Gastrocnemius medialis (tissue), 4 donors: ENCODE measurements at regions not wholly inside any gene's neighbourhood (a gene's known extent, or its start where the extent isn't known, plus 50 kb on each side); places are given as distances from the start of the nearest gene placed in this dataset.
"Not testable (repeated sequence)": the region's sequence is repeated elsewhere in the genome, so short reads cannot be mapped to it uniquely, and the experiment has no call there.

ENCODE experiments used
- ATAC-seq, 2 donors: fragments of 150-250 bp; one replicate each; pipeline ENCODE4 v1.9.1; 2016
- DNase-seq, 2 donors: peaks; one replicate each; pipeline ENCODE4 v3.0.0-alpha.2; 2019
- H3K27ac ChIP-seq, 4 donors: fragments of 200-600 bp; sonication (generic); 1 replicate in 1 of 4; 2 replicates in 3 of 4; pipeline ENCODE4 v1.5.1; 2016 to 2018; ENCODE audit warnings: mild to moderate bottlenecking in 2 of 4, moderate library complexity in 1 of 4
- H3K27me3 ChIP-seq, 3 donors: fragments of 200-600 bp; sonication (generic) in 2 of 3; 1 replicate in 1 of 3; 2 replicates in 2 of 3; pipeline versions ENCODE4 v1.5.1 to v1.6.0; 2016 to 2019; ENCODE audit warnings: mild to moderate bottlenecking in 1 of 3, moderate library complexity in 1 of 3
- H3K36me3 ChIP-seq, 2 donors: fragments of 200-600 bp; sonication (generic) in 1 of 2; one replicate each; pipeline ENCODE4 v1.5.1; 2017 to 2018
- H3K4me1 ChIP-seq, 2 donors: fragments of 200-600 bp; sonication (generic) in 1 of 2; one replicate each; pipeline ENCODE4 v1.5.1; 2016 to 2017; ENCODE audit warnings: mild to moderate bottlenecking in 2 of 2
- H3K4me3 ChIP-seq, 4 donors: fragments of 200-600 bp; sonication (generic) in 3 of 4; 1 replicate in 1 of 4; 2 replicates in 3 of 4; pipeline ENCODE4 v1.5.1; 2016 to 2019; ENCODE audit warnings: mild to moderate bottlenecking in 2 of 4
- H3K9me3 ChIP-seq, 3 donors: fragments of 200-600 bp; sonication (generic) in 2 of 3; 1 replicate in 1 of 3; 2 replicates in 2 of 3; pipeline ENCODE4 v1.5.1; 2016 to 2019
- CTCF ChIP-seq, 5 experiments: fragments of 450-650 bp in 3 of 5; fragments of 200-600 bp in 2 of 5; sonication (generic) in 2 of 5; IDR thresholded peaks in 4 of 5; conservative IDR thresholded peaks in 1 of 5; 1 replicate in 4 of 5; 2 replicates in 1 of 5; pipeline ENCODE4 v1.5.1; 2016 to 2019; ENCODE audit warnings: antibody characterized with exemption in 5 of 5, mild to moderate bottlenecking in 3 of 5, moderate library complexity in 3 of 5
- POLR2A ChIP-seq, 2 donors: fragments of 450-650 bp; IDR thresholded peaks; one replicate each; pipeline ENCODE4 v1.6.1; 2017; ENCODE audit warnings: antibody characterized with exemption in 2 of 2, mild to moderate bottlenecking in 2 of 2, moderate library complexity in 2 of 2
- in situ Hi-C, 4 donors: fragments of 200-750 bp; cut with MboI; loops; one replicate each; pipeline versions ENCODE4 v1.15.0 to v1.8.0; 2017; ENCODE audit warnings: low sequenced_read_pairs in 4 of 4
- intact Hi-C: fragments of 100-400 bp; cut with DNase I; formaldehyde crosslinking; loops from one replicate; pipeline ENCODE4 v1.15.1; 2023; ENCODE audit warnings: low total_unique reads

- TF ChIP-seq CTCF (IDR thresholded peaks at IDR 0.05 in 4 of 5, conservative IDR thresholded peaks at IDR 0.05 in 1 of 5) (no peak), POLR2A (IDR thresholded peaks at IDR 0.05) (no peak)
- intact Hi-C loops, result no loop called here
- Histone ChIP-seq H3K4me1 (no peaks in the 10 kb centered on the region), H3K36me3 (no peaks in the 10 kb centered on the region), H3K4me3 (no peak overlapping the region), H3K27ac (no peak overlapping the region), H3K27me3 (no peaks in the 10 kb centered on the region), H3K9me3 (no peaks in the 10 kb centered on the region)
- DNase-seq (no peak), ATAC-seq (no peak)
- in situ Hi-C loops, result no loop called here
Measured at GRCh38 chr7:97298561-97298960, 181.1 kb downstream of the SDHAF3 start.

- Histone ChIP-seq H3K4me1 (no peaks in the 10 kb centered on the region), H3K9me3 (no peaks in the 10 kb centered on the region), H3K4me3 (no peak overlapping the region), H3K36me3 (no peaks in the 10 kb centered on the region), H3K27ac (no peak overlapping the region), H3K27me3 (no peaks in the 10 kb centered on the region)
- no peak for TF ChIP-seq CTCF (IDR thresholded peaks at IDR 0.05 in 4 of 5, conservative IDR thresholded peaks at IDR 0.05 in 1 of 5)
- TF ChIP-seq POLR2A (IDR thresholded peaks at IDR 0.05), result no peak
- no peak for DNase-seq
- in situ Hi-C loops, result no loop called here
- ATAC-seq, result no peak
- intact Hi-C loops, result no loop called here
Measured at GRCh38 chr7:97305589-97305988, 188.1 kb downstream of the SDHAF3 start.

GRCh38 chr7:97307521-97308108 lies 190.1 kb downstream of the SDHAF3 start:
- Histone ChIP-seq H3K9me3 (no peaks in the 10 kb centered on the region), H3K36me3 (no peaks in the 10 kb centered on the region), H3K27ac (no peak overlapping the region), H3K27me3 (no peaks in the 10 kb centered on the region), H3K4me1 (no peaks in the 10 kb centered on the region), H3K4me3 (no peak overlapping the region)
- DNase-seq (no peak), ATAC-seq (no peak)
- in situ Hi-C loops, result no loop called here
- TF ChIP-seq CTCF (IDR thresholded peaks at IDR 0.05 in 4 of 5, conservative IDR thresholded peaks at IDR 0.05 in 1 of 5) (no peak), POLR2A (IDR thresholded peaks at IDR 0.05) (no peak)
- intact Hi-C loops, result no loop called here

- Histone ChIP-seq H3K4me1 (no peaks in the 10 kb centered on the region), H3K27ac (no peak overlapping the region), H3K4me3 (no peak overlapping the region), H3K27me3 (no peaks in the 10 kb centered on the region), H3K36me3 (no peaks in the 10 kb centered on the region), H3K9me3 (no peaks in the 10 kb centered on the region)
- in situ Hi-C loops (no loop called here), intact Hi-C loops (no loop called here)
- TF ChIP-seq POLR2A (IDR thresholded peaks at IDR 0.05), result no peak
- TF ChIP-seq CTCF (IDR thresholded peaks at IDR 0.05 in 4 of 5, conservative IDR thresholded peaks at IDR 0.05 in 1 of 5), result no peak
- ATAC-seq (no peak), DNase-seq (no peak)
Measured at GRCh38 chr7:97313900-97314299, 196.4 kb downstream of the SDHAF3 start.

- Histone ChIP-seq H3K36me3 (no peaks in the 10 kb centered on the region), H3K27me3 (no peaks in the 10 kb centered on the region), H3K9me3 (no peaks in the 10 kb centered on the region), H3K4me1 (no peaks in the 10 kb centered on the region), H3K4me3 (no peak overlapping the region), H3K27ac (no peak overlapping the region)
- TF ChIP-seq POLR2A (IDR thresholded peaks at IDR 0.05), result no peak
- no peak for TF ChIP-seq CTCF (IDR thresholded peaks at IDR 0.05 in 4 of 5, conservative IDR thresholded peaks at IDR 0.05 in 1 of 5)
- no peak for DNase-seq
- intact Hi-C loops, result no loop called here
- in situ Hi-C loops, result no loop called here
- ATAC-seq, result no peak
Measured at GRCh38 chr7:97317575-97317974, 200.1 kb downstream of the SDHAF3 start.

GRCh38 chr7:97329871-97330270 lies 212.4 kb downstream of the SDHAF3 start:
- intact Hi-C loops, H3K27ac ChIP-seq, H3K9me3 ChIP-seq, H3K36me3 ChIP-seq, H3K4me1 ChIP-seq, H3K4me3 ChIP-seq, in situ Hi-C loops, H3K27me3 ChIP-seq, ATAC-seq, DNase-seq: not testable (repeated sequence)
